Adrenal gland (tissue), 5 donors: ENCODE measurements at regions not wholly inside any gene's neighbourhood (a gene's known extent, or its start where the extent isn't known, plus 50 kb on each side); places are given as distances from the start of the nearest gene placed in this dataset.

ENCODE experiments used
- POLR2A ChIP-seq, 2 donors: fragments of 450-650 bp; IDR thresholded peaks; one replicate each; pipeline ENCODE4 v1.6.1; 2017; ENCODE audit warnings: antibody characterized with exemption in 2 of 2, mild to moderate bottlenecking in 2 of 2, moderate library complexity in 1 of 2
- TF ChIP-seq, protein P1 (sequence below), 6 experiments: fragments of 450-650 bp in 4 of 6; fragments of 200-600 bp in 2 of 6; sonication (generic) in 1 of 6; IDR thresholded peaks; 1 replicate in 5 of 6; 2 replicates in 1 of 6; pipeline versions ENCODE4 v1.5.1 to v1.8.0; 2016 to 2021; ENCODE audit warnings: antibody characterized with exemption in 6 of 6, mild to moderate bottlenecking in 2 of 6, moderate library complexity in 1 of 6
- donor health status: DM: no; HTN: no; CAD: no.

GRCh38 chr2:21382701-21383520, 259.1 kb downstream of the TDRD15 start:
- TF ChIP-seq, protein P1, sequence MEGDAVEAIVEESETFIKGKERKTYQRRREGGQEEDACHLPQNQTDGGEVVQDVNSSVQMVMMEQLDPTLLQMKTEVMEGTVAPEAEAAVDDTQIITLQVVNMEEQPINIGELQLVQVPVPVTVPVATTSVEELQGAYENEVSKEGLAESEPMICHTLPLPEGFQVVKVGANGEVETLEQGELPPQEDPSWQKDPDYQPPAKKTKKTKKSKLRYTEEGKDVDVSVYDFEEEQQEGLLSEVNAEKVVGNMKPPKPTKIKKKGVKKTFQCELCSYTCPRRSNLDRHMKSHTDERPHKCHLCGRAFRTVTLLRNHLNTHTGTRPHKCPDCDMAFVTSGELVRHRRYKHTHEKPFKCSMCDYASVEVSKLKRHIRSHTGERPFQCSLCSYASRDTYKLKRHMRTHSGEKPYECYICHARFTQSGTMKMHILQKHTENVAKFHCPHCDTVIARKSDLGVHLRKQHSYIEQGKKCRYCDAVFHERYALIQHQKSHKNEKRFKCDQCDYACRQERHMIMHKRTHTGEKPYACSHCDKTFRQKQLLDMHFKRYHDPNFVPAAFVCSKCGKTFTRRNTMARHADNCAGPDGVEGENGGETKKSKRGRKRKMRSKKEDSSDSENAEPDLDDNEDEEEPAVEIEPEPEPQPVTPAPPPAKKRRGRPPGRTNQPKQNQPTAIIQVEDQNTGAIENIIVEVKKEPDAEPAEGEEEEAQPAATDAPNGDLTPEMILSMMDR (IDR thresholded peaks at IDR 0.05) = no peak
- TF ChIP-seq POLR2A (IDR thresholded peaks at IDR 0.05) = no peak
